Cardiac fibroblast (primary cell): ENCODE measurements at regions not wholly inside any gene's neighbourhood (a gene's known extent, or its start where the extent isn't known, plus 50 kb on each side); places are given as distances from the start of the nearest gene placed in this dataset.

ENCODE experiments used
- DNase-seq, 2 donors: peaks; one replicate each; pipeline versions ENCODE4 v3.0.0 to v3.0.0-alpha.2; 2010; ENCODE audit warnings: low read depth in 2 of 2
- H3K4me3 ChIP-seq, 2 donors: replicated peaks in 1 of 2; 1 replicate in 1 of 2; 2 replicates in 1 of 2; pipeline ENCODE4 v1.5.1; 2011; ENCODE audit warnings: low read depth in 2 of 2, low read length in 2 of 2, mild to moderate bottlenecking in 2 of 2, moderate library complexity in 1 of 2
- TF ChIP-seq, protein P1 (sequence below): IDR thresholded peaks from one replicate; pipeline ENCODE4 v1.5.1; 2011; ENCODE audit warnings: low read depth, mild to moderate bottlenecking, low read length, inconsistent platforms

DNA sequence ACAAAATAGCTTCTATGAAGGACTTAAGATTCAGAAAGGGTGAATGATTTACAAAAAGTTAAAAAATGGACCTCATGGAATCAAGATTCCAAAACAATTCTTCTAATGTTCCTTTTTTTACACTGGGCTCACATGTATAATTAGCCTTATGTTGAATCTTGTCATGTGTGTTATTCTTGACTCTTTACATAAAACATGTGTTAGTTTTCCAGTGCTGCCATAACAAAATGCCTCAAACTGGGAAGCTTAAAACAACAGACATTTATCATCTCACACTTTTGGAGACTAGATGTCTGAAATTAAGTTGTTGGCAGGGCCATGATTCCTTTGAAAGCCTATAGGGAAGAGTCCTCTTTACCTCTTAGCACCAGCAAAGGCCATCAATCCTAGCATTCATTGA, 192.5 kb upstream of the SORCS1 start:
- no peak overlapping the region for H3K4me3 ChIP-seq
- TF ChIP-seq, protein P1, sequence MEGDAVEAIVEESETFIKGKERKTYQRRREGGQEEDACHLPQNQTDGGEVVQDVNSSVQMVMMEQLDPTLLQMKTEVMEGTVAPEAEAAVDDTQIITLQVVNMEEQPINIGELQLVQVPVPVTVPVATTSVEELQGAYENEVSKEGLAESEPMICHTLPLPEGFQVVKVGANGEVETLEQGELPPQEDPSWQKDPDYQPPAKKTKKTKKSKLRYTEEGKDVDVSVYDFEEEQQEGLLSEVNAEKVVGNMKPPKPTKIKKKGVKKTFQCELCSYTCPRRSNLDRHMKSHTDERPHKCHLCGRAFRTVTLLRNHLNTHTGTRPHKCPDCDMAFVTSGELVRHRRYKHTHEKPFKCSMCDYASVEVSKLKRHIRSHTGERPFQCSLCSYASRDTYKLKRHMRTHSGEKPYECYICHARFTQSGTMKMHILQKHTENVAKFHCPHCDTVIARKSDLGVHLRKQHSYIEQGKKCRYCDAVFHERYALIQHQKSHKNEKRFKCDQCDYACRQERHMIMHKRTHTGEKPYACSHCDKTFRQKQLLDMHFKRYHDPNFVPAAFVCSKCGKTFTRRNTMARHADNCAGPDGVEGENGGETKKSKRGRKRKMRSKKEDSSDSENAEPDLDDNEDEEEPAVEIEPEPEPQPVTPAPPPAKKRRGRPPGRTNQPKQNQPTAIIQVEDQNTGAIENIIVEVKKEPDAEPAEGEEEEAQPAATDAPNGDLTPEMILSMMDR = no peak
- no peak for DNase-seq

DNA sequence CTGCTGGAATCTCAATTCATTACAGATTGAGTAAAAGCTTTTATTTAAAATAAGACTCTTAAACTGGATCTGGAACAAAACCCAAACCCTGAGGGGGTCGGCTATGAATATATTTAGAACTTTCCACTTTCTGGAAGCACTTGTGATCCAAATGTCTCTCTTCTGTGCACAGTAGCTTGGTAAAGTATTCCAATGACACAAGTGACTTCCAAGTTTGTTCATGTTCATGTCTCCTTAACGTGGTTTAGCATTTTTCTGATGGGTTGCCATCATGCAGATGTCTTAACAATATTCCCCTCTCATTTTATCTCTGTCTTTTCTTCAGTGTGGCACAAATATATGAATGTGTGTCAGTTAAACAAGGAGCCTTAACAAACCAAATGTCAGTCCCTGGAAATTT, 191.9 kb upstream of the SORCS1 start:
- no peak for DNase-seq

DNA sequence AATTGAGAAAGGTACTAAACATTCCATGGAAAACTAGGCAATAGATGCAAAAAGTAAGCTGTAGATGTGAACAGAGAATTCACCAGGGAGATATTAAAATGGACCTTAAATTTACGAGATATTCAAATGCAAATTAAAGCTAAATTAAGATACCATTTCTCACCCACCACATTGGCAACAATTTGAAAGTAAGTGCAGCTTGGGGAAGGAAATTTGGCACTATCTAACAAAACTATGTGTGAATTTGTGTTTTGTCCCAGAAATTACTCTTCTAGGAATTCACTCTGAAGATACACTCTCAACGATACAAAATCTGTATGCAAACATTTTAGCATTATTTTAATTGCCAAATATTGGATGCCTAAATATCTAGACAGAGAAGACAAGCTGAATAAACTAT, 178.2 kb upstream of the SORCS1 start:
- H3K4me3 ChIP-seq = no peak overlapping the region
- TF ChIP-seq, protein P1 = no peak
- no peak for DNase-seq

More for the DNA sequence above, 191.9 kb upstream of the SORCS1 start:
- TF ChIP-seq, protein P1 = no peak
- H3K4me3 ChIP-seq = no peak overlapping the region

DNA sequence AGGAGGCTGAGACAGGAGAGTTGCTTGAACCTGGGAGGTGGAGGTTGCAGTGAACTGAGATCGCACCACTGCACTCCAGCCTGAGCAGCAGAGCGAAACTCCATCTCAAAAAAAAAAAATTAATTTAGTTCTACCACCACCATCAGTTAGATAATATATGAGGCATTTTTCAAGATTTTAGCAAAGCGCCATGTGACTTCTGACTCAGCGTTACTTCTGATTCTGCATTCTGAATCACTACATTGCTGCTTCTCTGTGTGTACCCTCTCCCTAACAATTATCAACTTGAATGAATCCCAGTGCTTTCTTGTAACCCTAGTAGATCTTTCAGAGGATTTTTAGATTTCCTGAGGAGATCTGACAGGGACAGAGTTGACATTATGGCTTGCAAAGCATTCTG, 176.8 kb upstream of the SORCS1 start:
- DNase-seq = no peak
- TF ChIP-seq, protein P1 = no peak
- no peak overlapping the region for H3K4me3 ChIP-seq

DNA sequence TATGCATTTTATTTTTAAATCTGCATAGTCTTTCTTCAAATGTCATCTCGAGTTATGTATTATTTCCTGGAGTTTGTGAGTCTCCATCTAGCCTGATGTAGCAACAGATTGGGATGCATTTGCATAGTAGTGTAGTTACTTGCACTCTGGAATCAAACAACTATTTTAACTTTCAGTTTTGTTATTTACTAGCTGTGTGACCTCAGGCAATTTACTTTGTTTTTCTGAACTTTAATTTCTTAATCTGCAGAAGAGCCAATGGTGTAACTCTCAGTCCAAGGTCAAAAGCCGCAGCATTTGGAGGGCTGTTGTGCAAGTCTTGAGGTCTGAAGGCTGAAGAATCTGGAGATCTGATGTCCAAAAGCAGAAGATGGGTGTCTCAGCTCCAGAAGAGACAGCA, 175.8 kb upstream of the SORCS1 start:
- DNase-seq = no peak
- no peak overlapping the region for H3K4me3 ChIP-seq
- TF ChIP-seq, protein P1 = no peak

DNA sequence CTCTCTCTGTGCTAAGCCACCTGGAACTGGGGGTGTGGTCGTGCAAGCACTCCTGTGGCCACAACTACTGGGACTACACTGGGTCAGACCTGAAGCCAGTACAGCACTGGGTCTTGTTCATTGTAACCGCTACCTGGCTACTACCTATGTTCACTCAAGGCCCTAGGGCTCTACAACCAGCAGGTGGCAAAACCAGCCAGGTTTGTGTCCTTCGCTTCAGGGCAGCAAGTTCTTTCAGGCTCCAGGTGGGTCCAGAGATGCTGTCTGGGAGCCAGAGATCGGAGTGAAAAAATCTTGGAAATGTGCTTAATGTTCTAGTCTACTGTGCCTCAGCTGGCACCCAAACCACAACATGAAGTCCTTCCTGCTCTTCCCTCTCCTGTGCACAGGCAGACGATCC, 171.6 kb upstream of the SORCS1 start:
- TF ChIP-seq, protein P1 = no peak
- no peak overlapping the region for H3K4me3 ChIP-seq
- no peak for DNase-seq

DNA sequence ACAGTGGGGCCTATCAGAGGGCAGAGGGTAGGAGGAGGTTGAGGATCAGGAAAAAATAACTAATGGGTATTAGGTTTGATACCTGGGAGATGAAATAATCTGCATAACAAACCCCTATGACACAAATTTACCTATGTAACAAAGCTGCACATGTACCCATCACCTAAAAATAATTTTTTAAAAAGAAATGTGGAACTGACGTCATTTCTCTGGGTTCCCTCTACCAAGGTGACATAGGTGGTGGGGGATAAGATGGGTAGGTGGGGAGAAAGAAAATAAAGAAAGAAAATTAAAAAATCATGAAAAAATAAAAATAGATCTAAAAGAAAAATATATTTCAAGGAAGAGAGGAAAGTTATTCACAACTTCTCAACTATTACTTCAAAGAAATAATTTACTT, 153.1 kb upstream of the SORCS1 start:
- TF ChIP-seq, protein P1 = no peak
- no peak overlapping the region for H3K4me3 ChIP-seq
- DNase-seq = no peak
